Upper lobe of left lung (tissue), 4 donors: ENCODE measurements at regions not wholly inside any gene's neighbourhood (a gene's known extent, or its start where the extent isn't known, plus 50 kb on each side); places are given as distances from the start of the nearest gene placed in this dataset.

ENCODE experiments used
- EP300 ChIP-seq, 4 donors: sonication (generic); formaldehyde crosslinking; IDR thresholded peaks; one replicate each; pipeline ENCODE4 v1.5.1; 2017; ENCODE audit warnings: antibody characterized with exemption in 4 of 4, control low read depth in 2 of 4
- POLR2A ChIP-seq, 4 donors: fragments of 450-650 bp; IDR thresholded peaks; one replicate each; pipeline ENCODE4 v1.5.1; 2016 to 2017; ENCODE audit warnings: antibody characterized with exemption in 4 of 4, mild to moderate bottlenecking in 2 of 4
- POLR2AphosphoS5 ChIP-seq, 2 donors: sonication (generic); formaldehyde crosslinking; IDR thresholded peaks; one replicate each; pipeline ENCODE4 v1.5.1; 2017; ENCODE audit warnings: antibody characterized with exemption in 2 of 2
- TF ChIP-seq, protein P1 (sequence below), 6 experiments: fragments of 450-650 bp in 4 of 6; fragments of 200-600 bp in 2 of 6; sonication (generic) in 2 of 6; IDR thresholded peaks; one replicate each; pipeline ENCODE4 v1.5.1; 2016 to 2019; ENCODE audit warnings: antibody characterized with exemption in 6 of 6

DNA sequence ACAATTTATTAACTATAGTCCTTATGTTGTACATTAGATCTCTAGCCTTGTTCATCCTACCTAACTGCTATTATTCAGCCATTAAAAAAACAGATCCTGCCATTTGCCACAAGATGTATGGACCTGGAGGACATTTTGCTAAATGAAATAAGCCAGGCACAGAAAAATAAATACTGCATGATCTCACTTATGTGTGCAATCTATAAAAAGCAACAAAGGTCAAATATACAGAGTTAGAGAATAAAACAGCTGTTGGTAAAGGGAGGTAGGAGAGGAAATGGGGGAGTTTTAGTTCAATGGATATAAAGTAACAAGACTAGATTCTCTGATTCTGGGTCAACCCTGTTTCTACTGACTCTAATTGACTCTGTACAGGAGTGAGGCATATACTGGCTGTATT lies 103.3 kb upstream of the FAM9C start:
- TF ChIP-seq, protein P1, sequence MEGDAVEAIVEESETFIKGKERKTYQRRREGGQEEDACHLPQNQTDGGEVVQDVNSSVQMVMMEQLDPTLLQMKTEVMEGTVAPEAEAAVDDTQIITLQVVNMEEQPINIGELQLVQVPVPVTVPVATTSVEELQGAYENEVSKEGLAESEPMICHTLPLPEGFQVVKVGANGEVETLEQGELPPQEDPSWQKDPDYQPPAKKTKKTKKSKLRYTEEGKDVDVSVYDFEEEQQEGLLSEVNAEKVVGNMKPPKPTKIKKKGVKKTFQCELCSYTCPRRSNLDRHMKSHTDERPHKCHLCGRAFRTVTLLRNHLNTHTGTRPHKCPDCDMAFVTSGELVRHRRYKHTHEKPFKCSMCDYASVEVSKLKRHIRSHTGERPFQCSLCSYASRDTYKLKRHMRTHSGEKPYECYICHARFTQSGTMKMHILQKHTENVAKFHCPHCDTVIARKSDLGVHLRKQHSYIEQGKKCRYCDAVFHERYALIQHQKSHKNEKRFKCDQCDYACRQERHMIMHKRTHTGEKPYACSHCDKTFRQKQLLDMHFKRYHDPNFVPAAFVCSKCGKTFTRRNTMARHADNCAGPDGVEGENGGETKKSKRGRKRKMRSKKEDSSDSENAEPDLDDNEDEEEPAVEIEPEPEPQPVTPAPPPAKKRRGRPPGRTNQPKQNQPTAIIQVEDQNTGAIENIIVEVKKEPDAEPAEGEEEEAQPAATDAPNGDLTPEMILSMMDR (IDR thresholded peaks at IDR 0.05) = no peak
- no peak for TF ChIP-seq EP300 (IDR thresholded peaks at IDR 0.05)
- TF ChIP-seq POLR2A (IDR thresholded peaks at IDR 0.05) = no peak
- TF ChIP-seq POLR2AphosphoS5 (IDR thresholded peaks at IDR 0.05) = no peak
